DMS 273 treated with DMSO at 0.1 percent for 48 hours (cell line): ENCODE measurements at regions not wholly inside any gene's neighbourhood (a gene's known extent, or its start where the extent isn't known, plus 50 kb on each side); places are given as distances from the start of the nearest gene placed in this dataset.

ENCODE experiments used
- DNase-seq: peaks from one replicate; lab custom pipeline; 2025; lab: John Stamatoyannopoulos, UW

GRCh38 chr4:41428601-41429279 is 109.2 kb upstream of the LIMCH1 start:
- DNase-seq = no peak

- DNase-seq = no peak
Measured at GRCh38 chr4:41429280-41429669, 108.7 kb upstream of the LIMCH1 start.

GRCh38 chr4:41430792-41431191 is 107.2 kb upstream of the LIMCH1 start:
- DNase-seq = no peak

- no peak for DNase-seq
Measured at GRCh38 chr4:41431276-41431675, 106.7 kb upstream of the LIMCH1 start.

- DNase-seq = no peak
Measured at GRCh38 chr4:41432219-41432618, 105.7 kb upstream of the LIMCH1 start.

GRCh38 chr4:41432881-41433280 is 105.1 kb upstream of the LIMCH1 start:
- DNase-seq = no peak

- no peak for DNase-seq
Measured at GRCh38 chr4:41433361-41433760, 104.6 kb upstream of the LIMCH1 start.

GRCh38 chr4:41435510-41435909 is 102.4 kb upstream of the LIMCH1 start:
- no peak for DNase-seq

- no peak for DNase-seq
Measured at GRCh38 chr4:41436419-41436818, 101.5 kb upstream of the LIMCH1 start.

- no peak for DNase-seq
Measured at GRCh38 chr4:41437111-41437536, 100.8 kb upstream of the LIMCH1 start.

GRCh38 chr4:41438931-41439297 is 99.0 kb upstream of the LIMCH1 start:
- DNase-seq = no peak

GRCh38 chr4:41442810-41443209 is 95.1 kb upstream of the LIMCH1 start:
- DNase-seq = no peak

- DNase-seq = no peak
Measured at GRCh38 chr4:41443340-41444079, 94.4 kb upstream of the LIMCH1 start.

- DNase-seq = no peak
Measured at GRCh38 chr4:41446391-41446790, 91.6 kb upstream of the LIMCH1 start.

GRCh38 chr4:41446981-41447725 is 90.8 kb upstream of the LIMCH1 start:
- DNase-seq = no peak

- no peak for DNase-seq
Measured at GRCh38 chr4:41448934-41449333, 89.0 kb upstream of the LIMCH1 start.

- no peak for DNase-seq
Measured at GRCh38 chr4:41451961-41452360, 86.0 kb upstream of the LIMCH1 start.

GRCh38 chr4:41452484-41453225 is 85.3 kb upstream of the LIMCH1 start:
- DNase-seq = no peak

- no peak for DNase-seq
Measured at GRCh38 chr4:41454423-41454822, 83.5 kb upstream of the LIMCH1 start.

GRCh38 chr4:41455206-41455605 is 82.8 kb upstream of the LIMCH1 start:
- no peak for DNase-seq

- DNase-seq = no peak
Measured at GRCh38 chr4:41456559-41457101, 81.3 kb upstream of the LIMCH1 start.

GRCh38 chr4:41458689-41459088 is 79.3 kb upstream of the LIMCH1 start:
- no peak for DNase-seq
